ENCODE measurements at regions not wholly inside any gene's neighbourhood (a gene's known extent, or its start where the extent isn't known, plus 50 kb on each side); places are given as distances from the start of the nearest gene placed in this dataset.

GRCh38 chr2:217475791-217476190 is 527.0 kb downstream of the TNS1 start:
- TF ChIP-seq POLR2AphosphoS5 (IDR thresholded peaks at IDR 0.05; ENCODE audit: low read depth, low read length) = no peak
- TF ChIP-seq POLR2A (IDR thresholded peaks at IDR 0.05; ENCODE audit: low read depth, low read length) = no peak
